Astrocyte of the cerebellum (primary cell): ENCODE measurements at regions not wholly inside any gene's neighbourhood (a gene's known extent, or its start where the extent isn't known, plus 50 kb on each side); places are given as distances from the start of the nearest gene placed in this dataset.

Experiments used
- DNase-seq: peaks from one replicate; pipeline ENCODE4 v3.0.0-alpha.2; 2011; ENCODE audit warnings: low read depth
- H3K4me3 ChIP-seq: 2 replicates; pipeline ENCODE4 v1.5.1; 2011; ENCODE audit warnings: mild to moderate bottlenecking, low read depth, low read length, moderate library complexity
- in situ Hi-C: cut with HindIII; loops from 2 replicates; pipeline ENCODE4 v1.10.0; 2017; ENCODE audit warnings: low sequenced_read_pairs
- TF ChIP-seq, protein P1 (sequence below): IDR thresholded peaks from 2 replicates; pipeline ENCODE4 v1.5.1; 2012; ENCODE audit warnings: low read length, low read depth, moderate library complexity, mild to moderate bottlenecking; ENCODE audit errors: missing control alignments

DNA sequence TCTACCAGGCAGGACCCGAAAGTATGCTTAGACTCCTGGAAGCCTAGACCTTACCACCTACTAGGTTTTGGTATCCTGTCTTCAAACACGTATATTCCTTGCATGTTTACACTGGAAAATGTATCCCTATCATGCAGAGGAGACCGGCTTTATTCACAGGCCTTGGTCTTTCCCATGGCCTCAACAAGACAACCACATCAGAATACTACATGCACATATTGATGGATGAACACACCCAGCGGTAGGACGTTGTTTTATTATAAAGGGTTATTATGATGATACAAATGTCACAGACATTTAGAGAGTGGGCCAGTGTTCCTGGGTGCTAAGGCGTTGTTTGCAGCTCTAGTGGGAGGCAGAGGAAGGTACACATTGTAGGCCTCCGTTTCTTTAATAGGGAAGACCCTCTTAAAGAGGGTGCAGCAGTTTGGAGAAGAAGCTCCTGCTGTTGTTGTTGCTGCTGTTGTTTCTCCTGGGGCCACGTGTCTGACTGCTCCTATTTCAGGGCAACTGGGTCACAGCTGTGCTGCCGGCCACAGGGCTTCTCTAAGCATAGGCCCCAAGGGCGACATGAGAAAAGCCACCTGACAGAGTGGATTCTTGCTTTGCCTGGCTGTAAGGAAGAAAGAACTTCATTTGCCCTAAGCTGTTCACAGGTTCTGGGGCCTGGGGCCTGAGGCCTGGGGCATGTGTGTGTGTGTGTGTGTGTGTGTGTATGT is 98.3 kb upstream of the SASH1 start:
- in situ Hi-C loops = no loop called here
- H3K4me3 ChIP-seq = no peak overlapping the region
- TF ChIP-seq, protein P1, sequence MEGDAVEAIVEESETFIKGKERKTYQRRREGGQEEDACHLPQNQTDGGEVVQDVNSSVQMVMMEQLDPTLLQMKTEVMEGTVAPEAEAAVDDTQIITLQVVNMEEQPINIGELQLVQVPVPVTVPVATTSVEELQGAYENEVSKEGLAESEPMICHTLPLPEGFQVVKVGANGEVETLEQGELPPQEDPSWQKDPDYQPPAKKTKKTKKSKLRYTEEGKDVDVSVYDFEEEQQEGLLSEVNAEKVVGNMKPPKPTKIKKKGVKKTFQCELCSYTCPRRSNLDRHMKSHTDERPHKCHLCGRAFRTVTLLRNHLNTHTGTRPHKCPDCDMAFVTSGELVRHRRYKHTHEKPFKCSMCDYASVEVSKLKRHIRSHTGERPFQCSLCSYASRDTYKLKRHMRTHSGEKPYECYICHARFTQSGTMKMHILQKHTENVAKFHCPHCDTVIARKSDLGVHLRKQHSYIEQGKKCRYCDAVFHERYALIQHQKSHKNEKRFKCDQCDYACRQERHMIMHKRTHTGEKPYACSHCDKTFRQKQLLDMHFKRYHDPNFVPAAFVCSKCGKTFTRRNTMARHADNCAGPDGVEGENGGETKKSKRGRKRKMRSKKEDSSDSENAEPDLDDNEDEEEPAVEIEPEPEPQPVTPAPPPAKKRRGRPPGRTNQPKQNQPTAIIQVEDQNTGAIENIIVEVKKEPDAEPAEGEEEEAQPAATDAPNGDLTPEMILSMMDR = no peak
- no peak for DNase-seq

DNA sequence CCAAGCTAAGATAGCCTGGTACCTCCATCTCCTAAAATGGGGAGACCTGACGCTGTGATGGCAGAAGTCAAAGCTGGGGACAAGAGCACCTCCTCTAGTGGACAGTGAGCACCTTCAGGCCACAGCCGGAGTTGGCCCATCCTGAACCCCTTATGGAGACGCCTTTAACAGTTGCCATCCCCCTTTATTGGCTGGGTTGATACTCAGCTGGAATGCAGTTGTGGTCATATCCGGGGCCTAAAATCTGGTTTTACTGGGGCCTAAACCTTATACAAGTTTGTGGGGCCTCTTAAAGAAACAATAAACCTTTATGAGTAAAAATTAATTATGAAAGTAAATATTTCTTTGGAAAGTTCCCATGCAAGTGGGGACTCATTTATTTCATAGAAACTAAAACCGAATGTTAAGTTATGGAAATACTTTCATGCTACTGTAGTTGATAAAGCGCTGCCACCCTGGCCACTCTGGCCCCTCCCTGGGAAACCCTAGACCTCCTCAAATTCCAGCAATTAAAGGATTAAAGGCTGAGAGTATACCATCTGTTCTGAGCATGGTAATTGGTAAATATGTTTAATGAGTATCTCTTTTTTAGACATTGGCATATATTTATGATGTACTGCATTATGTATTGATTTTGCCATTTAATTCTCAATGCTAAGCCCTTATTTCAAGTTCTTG is 95.1 kb upstream of the SASH1 start:
- TF ChIP-seq, protein P1 = no peak
- H3K4me3 ChIP-seq = no peak overlapping the region
- in situ Hi-C loops = no loop called here
- DNase-seq = no peak

DNA sequence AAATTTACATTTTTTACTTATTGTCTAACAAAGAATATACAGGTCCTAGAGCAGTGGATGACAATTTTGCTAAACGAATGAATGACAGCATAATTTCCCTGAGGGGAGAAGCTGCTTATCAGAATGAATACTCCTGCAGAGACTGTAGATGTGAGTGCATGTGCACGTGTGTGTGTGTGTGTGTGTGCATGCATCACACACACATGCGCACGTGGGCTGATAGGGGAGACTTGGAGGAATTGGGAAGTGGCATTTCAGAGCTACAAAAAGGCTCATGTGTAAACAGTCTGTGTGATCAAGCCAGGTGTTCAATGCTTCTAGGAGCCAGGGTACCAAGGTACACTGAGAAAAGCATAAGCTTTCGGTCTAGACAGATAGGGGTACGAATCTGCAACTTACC is 93.5 kb upstream of the SASH1 start:
- DNase-seq = no peak
- TF ChIP-seq, protein P1 = no peak
- in situ Hi-C loops = no loop called here
- no peak overlapping the region for H3K4me3 ChIP-seq

DNA sequence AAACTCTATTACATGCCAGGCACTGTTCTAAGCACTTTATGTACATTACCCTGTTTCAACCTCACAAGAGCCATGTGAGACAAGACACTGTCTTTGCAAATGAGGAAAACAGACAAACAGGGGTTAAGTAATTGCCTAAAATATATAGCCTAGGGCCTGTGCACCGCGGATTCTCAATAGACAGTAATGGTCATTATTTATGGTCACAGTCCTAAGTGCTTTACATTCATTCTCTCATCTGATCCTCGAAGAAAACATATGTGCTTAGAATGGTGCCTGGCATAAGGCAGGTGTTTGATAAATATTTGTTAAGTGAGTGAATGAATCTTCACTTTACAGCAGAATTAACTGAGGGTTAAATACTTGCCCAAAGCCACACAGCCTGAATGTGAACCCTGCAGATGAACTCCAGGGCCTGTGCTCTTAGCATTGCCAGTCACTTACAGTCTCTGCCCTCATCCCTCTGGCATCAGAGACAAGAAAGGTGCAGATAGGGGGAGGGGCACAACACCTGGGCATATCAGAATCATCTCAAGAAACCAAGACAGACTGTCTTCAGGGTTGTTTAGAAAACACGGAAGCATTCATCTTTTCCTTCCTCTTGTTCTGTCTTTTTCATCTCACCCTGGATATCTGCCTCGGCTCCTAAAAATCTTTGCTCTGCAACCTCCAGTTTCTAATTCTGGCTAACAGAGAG is 92.8 kb upstream of the SASH1 start:
- DNase-seq = no peak
- in situ Hi-C loops = no loop called here
- no peak overlapping the region for H3K4me3 ChIP-seq
- TF ChIP-seq, protein P1 = no peak

DNA sequence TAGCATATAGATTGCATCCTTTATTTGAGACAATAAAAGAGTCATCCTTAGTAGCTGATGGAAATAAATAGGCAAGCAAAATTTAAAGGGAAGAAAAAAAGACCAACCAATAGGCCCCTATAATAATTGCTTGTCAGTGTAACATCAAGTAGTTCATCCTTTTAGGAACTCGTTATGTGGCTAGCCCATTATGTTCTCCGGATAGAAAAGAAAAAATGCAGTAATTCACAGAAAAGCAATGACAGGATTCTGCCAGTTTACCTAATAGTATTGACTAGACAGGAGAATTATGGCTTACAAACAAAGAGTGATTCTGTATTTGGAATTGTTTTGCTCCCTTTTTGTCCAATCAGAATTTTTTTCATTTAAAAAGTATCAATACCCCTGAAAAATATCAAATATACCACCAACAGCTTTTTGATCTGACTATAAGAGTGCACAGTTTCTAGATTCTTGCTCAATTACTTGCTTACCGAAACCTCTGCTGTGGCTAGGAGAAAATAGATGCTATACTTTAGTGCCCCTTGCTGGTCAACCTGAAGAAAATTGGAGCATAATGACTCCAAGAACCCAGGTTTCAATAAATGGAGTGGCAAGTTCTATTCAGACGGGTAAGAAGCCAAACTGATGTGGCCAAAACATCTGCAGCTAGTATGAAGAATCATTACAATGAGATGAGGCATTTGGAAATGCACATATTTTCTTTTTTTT is 91.5 kb upstream of the SASH1 start:
- in situ Hi-C loops = no loop called here
- peak; percentile 35 for DNase-seq
- no peak overlapping the region for H3K4me3 ChIP-seq
- TF ChIP-seq, protein P1 = peak; percentile 52

DNA sequence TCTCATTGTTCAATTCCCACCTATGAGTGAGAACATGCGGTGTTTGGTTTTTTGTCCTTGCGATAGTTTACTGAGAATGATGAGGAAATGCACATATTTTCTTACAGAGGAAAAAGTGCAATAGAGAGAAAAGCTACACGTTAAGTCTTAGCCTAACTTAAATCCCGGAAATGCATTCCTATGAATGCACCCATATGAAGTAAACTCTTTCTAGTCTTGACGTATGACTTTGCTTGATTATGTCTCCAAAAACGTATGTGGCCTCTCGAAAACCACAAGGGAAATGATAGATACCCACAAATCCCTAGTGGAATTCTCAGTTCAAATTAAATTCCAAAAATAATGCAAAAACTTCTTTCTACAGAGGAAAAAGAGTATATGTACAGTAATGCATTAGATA is 90.7 kb upstream of the SASH1 start:
- no peak overlapping the region for H3K4me3 ChIP-seq
- TF ChIP-seq, protein P1 = no peak
- DNase-seq = no peak
- in situ Hi-C loops = no loop called here
